CD14-positive monocyte (primary cell): ENCODE measurements at regions not wholly inside any gene's neighbourhood (a gene's known extent, or its start where the extent isn't known, plus 50 kb on each side); places are given as distances from the start of the nearest gene placed in this dataset.

Source experiments
- DNase-seq, 3 donors: peaks; one replicate each; pipeline ENCODE4 v3.0.0-alpha.2; 2011 to 2022
- H2AFZ ChIP-seq: 2 replicates; pipeline ENCODE4 v1.6.0; 2012; ENCODE audit warnings: mild to moderate bottlenecking, low read depth, low read length, inconsistent platforms; ENCODE audit not compliant: insufficient read depth, poor library complexity, severe bottlenecking
- H3K27ac ChIP-seq, 2 donors: 1 replicate in 1 of 2; 2 replicates in 1 of 2; pipeline ENCODE4 v1.5.1; 2012 to 2013; ENCODE audit warnings: low read length in 2 of 2, control low read depth in 1 of 2, inconsistent platforms in 1 of 2, low read depth in 1 of 2, mild to moderate bottlenecking in 1 of 2
- H3K27me3 ChIP-seq, 2 donors: one replicate each; pipeline versions ENCODE4 v1.6.0 to v1.6.1; 2011 to 2013; ENCODE audit warnings: low read length in 2 of 2; ENCODE audit not compliant: control insufficient read depth in 2 of 2, insufficient read depth in 2 of 2
- H3K36me3 ChIP-seq, 2 donors: replicated peaks in 1 of 2; 1 replicate in 1 of 2; 2 replicates in 1 of 2; pipeline versions ENCODE4 v1.5.1 to v1.6.1; 2012 to 2013; ENCODE audit warnings: low read length in 2 of 2, control low read depth in 1 of 2, inconsistent platforms in 1 of 2, mild to moderate bottlenecking in 1 of 2; ENCODE audit not compliant: insufficient read depth in 2 of 2, control insufficient read depth in 1 of 2
- H3K4me1 ChIP-seq, 2 donors: 1 replicate in 1 of 2; 2 replicates in 1 of 2; pipeline versions ENCODE4 v1.5.1 to v1.6.1; 2012 to 2013; ENCODE audit warnings: low read length in 2 of 2, control low read depth in 1 of 2, inconsistent platforms in 1 of 2, mild to moderate bottlenecking in 1 of 2, moderate library complexity in 1 of 2; ENCODE audit not compliant: insufficient read depth in 2 of 2, control insufficient read depth in 1 of 2
- H3K4me2 ChIP-seq: replicated peaks from 2 replicates; pipeline ENCODE3; 2012; ENCODE audit warnings: low read length, moderate library complexity, mild to moderate bottlenecking; ENCODE audit not compliant: poor library complexity, severe bottlenecking; ENCODE audit errors: extremely low read depth
- H3K4me3 ChIP-seq, 3 experiments: fragments of 200-600 bp in 1 of 3; sonication (generic) in 1 of 3; replicated peaks in 1 of 3; 1 replicate in 2 of 3; 2 replicates in 1 of 3; pipeline ENCODE4 v1.5.1; 2011 to 2013; ENCODE audit warnings: low read length in 3 of 3, mild to moderate bottlenecking in 3 of 3, control low read depth in 2 of 3, low read depth in 2 of 3, inconsistent platforms in 1 of 3, moderate library complexity in 1 of 3
- H3K79me2 ChIP-seq: 2 replicates; pipeline ENCODE4 v1.6.0; 2012; ENCODE audit warnings: mild to moderate bottlenecking, control low read depth, inconsistent platforms, low read length, moderate library complexity; ENCODE audit not compliant: insufficient read depth
- H3K9ac ChIP-seq: 2 replicates; pipeline ENCODE4 v1.6.0; 2017; ENCODE audit warnings: low read length, mild to moderate bottlenecking; ENCODE audit not compliant: insufficient read depth, poor library complexity, severe bottlenecking
- H3K9me3 ChIP-seq, 2 donors: replicated peaks in 1 of 2; 1 replicate in 1 of 2; 2 replicates in 1 of 2; pipeline versions ENCODE4 v1.5.1 to v1.6.1; 2012 to 2013; ENCODE audit warnings: low read length in 2 of 2, control low read depth in 1 of 2; ENCODE audit not compliant: control insufficient read depth in 1 of 2, insufficient read depth in 1 of 2
- H4K20me1 ChIP-seq: 2 replicates; pipeline ENCODE4 v1.6.0; 2012; ENCODE audit warnings: mild to moderate bottlenecking, low read length, control low read depth, moderate library complexity; ENCODE audit not compliant: insufficient read depth
- H3K27ac Mint-ChIP-seq, 7 donors: one replicate each; pipeline ENCODE4 v1.8.0; 2020; ENCODE audit warnings: mild to moderate bottlenecking in 7 of 7, mixed read lengths in 7 of 7, moderate library complexity in 6 of 7, inconsistent platforms in 2 of 7
- H3K27me3 Mint-ChIP-seq, 3 donors: one replicate each; pipeline ENCODE4 v1.8.0; 2021 to 2022; ENCODE audit warnings: low read depth in 3 of 3, mild to moderate bottlenecking in 3 of 3, mixed read lengths in 3 of 3, moderate library complexity in 3 of 3, inconsistent platforms in 1 of 3
- H3K36me3 Mint-ChIP-seq, 2 donors: one replicate each; pipeline ENCODE4 v1.8.0; 2020; ENCODE audit warnings: mixed read lengths in 2 of 2, inconsistent platforms in 1 of 2, mild to moderate bottlenecking in 1 of 2
- H3K4me1 Mint-ChIP-seq: one replicate; pipeline ENCODE4 v1.8.0; 2020; ENCODE audit warnings: mild to moderate bottlenecking, mixed read lengths
- H3K4me3 Mint-ChIP-seq, 2 donors: one replicate each; pipeline ENCODE4 v1.8.0; 2020; ENCODE audit warnings: mild to moderate bottlenecking in 2 of 2, mixed read lengths in 2 of 2, moderate library complexity in 1 of 2
- H3K9me3 Mint-ChIP-seq, 7 donors: one replicate each; pipeline ENCODE4 v1.8.0; 2020 to 2022; ENCODE audit warnings: mixed read lengths in 7 of 7, mild to moderate bottlenecking in 6 of 7, moderate library complexity in 6 of 7, inconsistent platforms in 2 of 7
- WGBS: methylation state at CpG from one replicate; pipeline ENCODE4 v1.1.5; 2013; ENCODE audit warnings: missing lambda C conversion rate; ENCODE audit not compliant: insufficient coverage; 5-methylcytosine and 5-hydroxymethylcytosine counted together
- intact Hi-C, 2 donors: fragments of 100-400 bp; cut with micrococcal nuclease; formaldehyde crosslinking; loops; one replicate each; pipeline versions ENCODE4 v1.15.0 to v1.15.1; 2023
- TF ChIP-seq, protein P1 (sequence below): fragments of 200-600 bp; IDR thresholded peaks from one replicate; pipeline ENCODE4 v1.8.0; 2022; ENCODE audit warnings: antibody characterized with exemption, mild to moderate bottlenecking

DNA sequence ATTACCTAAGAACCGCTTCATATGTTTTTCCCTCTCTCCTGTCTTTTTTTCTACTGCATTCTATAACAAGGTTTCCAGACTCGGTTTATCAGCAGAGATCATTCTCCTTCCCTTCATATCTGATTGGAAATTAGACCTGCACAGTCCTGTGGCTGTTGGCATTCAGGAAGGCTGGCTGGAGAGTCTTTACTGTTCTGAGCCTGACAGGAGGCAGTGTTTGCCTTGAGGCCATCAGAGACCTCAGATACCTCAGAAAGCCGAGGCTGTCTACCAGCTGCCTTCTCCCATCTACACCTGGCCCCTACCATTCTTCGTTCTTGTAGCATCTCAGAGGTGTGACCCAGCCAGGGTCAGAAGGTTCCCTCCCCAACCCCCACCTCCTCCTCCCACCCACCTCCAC, 182.0 kb downstream of the CAND1 start:
- 90% methylated on average over 2 of the region's 4 CpGs for WGBS
- H3K4me3 Mint-ChIP-seq: no peak overlapping the region

DNA sequence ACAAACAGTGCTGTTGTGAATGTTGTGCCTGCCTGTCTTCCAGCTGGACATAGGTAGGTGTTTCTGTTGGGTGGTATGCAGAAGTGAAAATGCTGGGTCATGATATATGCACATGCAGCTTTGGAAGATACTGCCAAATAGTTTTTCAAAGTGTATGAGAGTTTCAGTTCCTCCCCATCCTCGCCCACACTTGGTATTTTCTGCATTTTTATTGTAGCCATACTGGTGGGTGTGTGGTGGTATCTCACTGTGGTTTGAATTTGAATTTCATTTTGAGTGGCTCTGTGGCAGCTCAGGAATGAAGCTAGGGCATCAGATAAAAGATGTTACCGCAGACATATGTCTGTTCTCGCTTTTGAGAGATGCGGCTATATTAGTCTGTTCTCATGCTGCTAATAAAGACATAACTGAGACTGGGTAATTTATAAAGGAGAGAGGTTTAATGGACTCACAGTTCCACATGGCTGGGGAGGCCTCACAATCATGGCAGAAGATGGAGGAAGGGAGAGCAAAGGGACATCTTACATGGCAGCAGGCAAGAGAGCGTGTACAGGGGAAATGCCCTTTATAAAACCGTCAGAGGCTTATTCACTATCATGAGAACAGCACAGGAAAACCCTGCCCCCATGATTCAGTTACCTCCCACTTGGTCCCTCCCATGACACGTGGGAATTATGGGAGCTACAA, 183.1 kb downstream of the CAND1 start:
- H3K36me3 ChIP-seq: no peaks in the 10 kb centered on the region
- DNase-seq: peak in 2 of 3 donors; percentile 22 to 52
- H3K27ac ChIP-seq: no peak overlapping the region
- H3K4me2 ChIP-seq: peak overlapping the region; percentile 22
- no peaks in the 10 kb centered on the region for H3K79me2 ChIP-seq
- Mint-ChIP-seq H3K4me3 (no peak overlapping the region), H3K27ac (peak overlapping the region in 3 of 7 donors; percentile 22 to 70 (median 23)), H3K9me3 (peaks cover 0 to 9% (median 3%) of the 10 kb centered on the region in 7 donors), H3K36me3 (peaks cover 0 to 5% of the 10 kb centered on the region in 2 donors), H3K27me3 (peaks cover 0 to 4% (median 2%) of the 10 kb centered on the region in 3 donors), H3K4me1 (peaks cover 55% of the 10 kb centered on the region)
- TF ChIP-seq, protein P1, sequence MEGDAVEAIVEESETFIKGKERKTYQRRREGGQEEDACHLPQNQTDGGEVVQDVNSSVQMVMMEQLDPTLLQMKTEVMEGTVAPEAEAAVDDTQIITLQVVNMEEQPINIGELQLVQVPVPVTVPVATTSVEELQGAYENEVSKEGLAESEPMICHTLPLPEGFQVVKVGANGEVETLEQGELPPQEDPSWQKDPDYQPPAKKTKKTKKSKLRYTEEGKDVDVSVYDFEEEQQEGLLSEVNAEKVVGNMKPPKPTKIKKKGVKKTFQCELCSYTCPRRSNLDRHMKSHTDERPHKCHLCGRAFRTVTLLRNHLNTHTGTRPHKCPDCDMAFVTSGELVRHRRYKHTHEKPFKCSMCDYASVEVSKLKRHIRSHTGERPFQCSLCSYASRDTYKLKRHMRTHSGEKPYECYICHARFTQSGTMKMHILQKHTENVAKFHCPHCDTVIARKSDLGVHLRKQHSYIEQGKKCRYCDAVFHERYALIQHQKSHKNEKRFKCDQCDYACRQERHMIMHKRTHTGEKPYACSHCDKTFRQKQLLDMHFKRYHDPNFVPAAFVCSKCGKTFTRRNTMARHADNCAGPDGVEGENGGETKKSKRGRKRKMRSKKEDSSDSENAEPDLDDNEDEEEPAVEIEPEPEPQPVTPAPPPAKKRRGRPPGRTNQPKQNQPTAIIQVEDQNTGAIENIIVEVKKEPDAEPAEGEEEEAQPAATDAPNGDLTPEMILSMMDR: no peak
- no peak overlapping the region for H2AFZ ChIP-seq
- WGBS: 96% methylated on average over 3 of the region's 7 CpGs
- no peaks in the 10 kb centered on the region for H3K27me3 ChIP-seq
- H3K9me3 ChIP-seq: no peaks in the 10 kb centered on the region
- intact Hi-C loops: no loop called here
- H4K20me1 ChIP-seq: no peaks in the 10 kb centered on the region
- H3K9ac ChIP-seq: no peak overlapping the region
- H3K4me1 ChIP-seq: peaks cover 37 to 42% of the 10 kb centered on the region in 2 donors
- H3K4me3 ChIP-seq: no peak overlapping the region

More for the DNA sequence above, 182.0 kb downstream of the CAND1 start:
- Histone ChIP-seq H2AFZ (no peak overlapping the region), H4K20me1 (no peaks in the 10 kb centered on the region), H3K4me2 (no peak overlapping the region), H3K4me3 (no peak overlapping the region), H3K36me3 (no peaks in the 10 kb centered on the region), H3K27ac (no peak overlapping the region), H3K9me3 (no peaks in the 10 kb centered on the region), H3K79me2 (no peaks in the 10 kb centered on the region), H3K4me1 (peaks cover 29 to 32% of the 10 kb centered on the region in 2 donors), H3K27me3 (no peaks in the 10 kb centered on the region), H3K9ac (no peak overlapping the region)
- H3K4me1 Mint-ChIP-seq: peaks cover 46% of the 10 kb centered on the region
- TF ChIP-seq, protein P1: no peak
- intact Hi-C loops: no loop called here
- H3K27ac Mint-ChIP-seq: peak overlapping the region in 1 of 7 donors; percentile 24
- peaks cover 0 to 5% of the 10 kb centered on the region in 2 donors for H3K36me3 Mint-ChIP-seq
- no peak for DNase-seq
- H3K27me3 Mint-ChIP-seq: peaks cover 0 to 4% (median 2%) of the 10 kb centered on the region in 3 donors
- H3K9me3 Mint-ChIP-seq: peaks cover 0 to 9% (median 3%) of the 10 kb centered on the region in 7 donors
